Head of caudate nucleus (tissue), 42 donors: ENCODE measurements at regions not wholly inside any gene's neighbourhood (a gene's known extent, or its start where the extent isn't known, plus 50 kb on each side); places are given as distances from the start of the nearest gene placed in this dataset.

ENCODE experiments used
- DNase-seq, 42 donors: peaks; one replicate each; pipeline versions ENCODE4 v3.0.0 to v3.0.0-alpha.2; 2020 to 2021; ENCODE audit warnings: mixed read lengths in 7 of 42
- intact Hi-C: fragments of 100-400 bp; cut with DNase I; formaldehyde crosslinking; loops from one replicate; pipeline ENCODE4 v1.15.0; 2022

GRCh38 chr22:27228771-27229170 is 571.4 kb downstream of the MIAT start:
- DNase-seq = no peak

GRCh38 chr22:27230189-27230588 is 571.4 kb downstream of the MN1 start:
- intact Hi-C loops = no loop called here
- no peak for DNase-seq

More at GRCh38 chr22:27228771-27229170, 571.4 kb downstream of the MIAT start:
- intact Hi-C loops = loop anchor here (10.0 kb wide), 1 partner anchor 86 kb away; no protein-coding TSS in a partner anchor

DNA sequence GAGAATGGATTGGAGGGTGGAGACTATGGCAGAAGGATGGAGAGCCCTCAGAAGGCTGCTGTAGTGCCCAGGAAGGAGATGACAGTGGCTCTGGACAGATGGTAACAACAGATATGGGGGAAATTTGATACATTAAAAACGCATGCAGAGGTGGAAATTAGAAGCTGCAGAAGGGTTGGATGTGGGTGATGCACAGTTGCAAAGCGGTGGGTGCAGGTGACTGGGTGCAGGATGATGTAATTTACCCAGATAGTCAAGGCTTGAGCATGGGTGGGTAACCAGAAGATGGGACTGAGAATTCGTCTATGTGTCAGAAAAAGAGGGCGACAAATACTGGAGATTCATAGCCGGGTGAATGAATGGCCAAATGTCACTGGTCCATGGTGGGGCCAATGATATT is 570.3 kb downstream of the MN1 start:
- intact Hi-C loops = no loop called here
- peak in 17 of 42 donors; percentile 7 to 63 (median 38) for DNase-seq

DNA sequence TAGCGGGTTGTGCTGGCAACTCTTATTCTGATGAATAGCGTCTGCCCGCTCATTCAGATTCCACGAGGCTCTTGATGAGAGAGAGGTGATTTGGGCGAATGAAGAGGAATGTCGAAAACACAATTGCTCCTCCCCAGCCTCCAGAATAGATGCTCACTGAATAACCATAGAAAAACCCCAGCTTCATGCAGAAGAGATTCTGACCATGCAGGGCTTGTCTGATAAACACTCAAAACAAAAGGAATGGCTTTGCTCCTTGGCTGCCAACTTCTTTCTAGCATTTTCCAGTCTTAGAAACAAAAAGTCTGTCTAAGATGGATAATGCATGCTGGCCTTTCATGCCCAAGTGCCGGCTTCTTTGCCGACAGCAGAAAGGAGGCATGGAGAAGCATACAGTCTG is 569.5 kb downstream of the MN1 start:
- no peak for DNase-seq
- intact Hi-C loops = no loop called here

GRCh38 chr22:27237080-27237741 is 564.3 kb downstream of the MN1 start:
- intact Hi-C loops = no loop called here
- no peak for DNase-seq

DNA sequence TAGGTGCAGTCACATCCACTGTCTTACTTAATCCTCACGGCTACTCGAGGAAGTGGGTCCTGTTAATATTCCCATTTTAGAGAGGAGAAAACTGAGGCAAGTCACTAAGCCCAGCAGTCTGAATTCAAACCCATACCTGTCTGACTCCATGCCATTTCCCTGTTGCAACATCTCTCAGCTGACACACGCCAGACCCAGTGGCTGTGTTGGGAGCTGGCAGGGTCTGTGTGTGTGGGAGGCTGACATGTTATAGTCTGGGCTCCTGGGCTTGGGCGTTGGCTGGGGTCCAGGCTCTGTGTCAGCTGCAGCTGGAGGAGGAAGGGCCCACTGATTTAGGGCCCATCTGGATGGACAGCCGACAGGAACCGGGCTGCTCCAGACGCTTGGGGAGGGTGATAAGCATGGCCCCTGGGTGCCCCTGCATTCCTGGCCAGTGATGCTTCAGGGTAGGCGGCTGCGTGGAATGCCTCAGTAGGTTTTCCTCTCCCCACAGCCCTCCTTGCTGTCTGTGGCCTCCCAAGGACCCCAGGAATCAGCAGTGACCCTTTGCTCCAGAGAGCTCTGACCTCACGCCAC is 562.5 kb downstream of the MN1 start:
- DNase-seq = no peak
- intact Hi-C loops = no loop called here

DNA sequence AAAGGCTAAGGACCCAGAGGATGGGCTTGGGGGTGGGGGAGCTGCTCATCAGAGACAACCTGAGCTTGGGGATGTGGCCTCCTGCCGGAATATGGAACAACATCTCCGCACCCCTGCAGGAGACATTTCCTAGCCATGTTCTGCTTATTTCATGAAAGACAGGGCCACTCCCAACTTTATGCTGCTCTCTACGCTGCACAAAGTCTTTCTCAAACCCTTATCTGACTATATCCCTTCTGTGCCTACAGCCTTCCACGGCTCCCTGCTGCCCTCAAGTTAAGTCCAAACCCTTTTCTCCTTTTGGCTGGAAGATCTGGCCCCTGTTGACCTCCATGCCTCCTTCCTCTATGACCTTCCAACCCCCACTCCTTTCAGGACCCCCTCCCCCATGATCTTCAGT is 562.0 kb downstream of the MN1 start:
- intact Hi-C loops = no loop called here
- DNase-seq = no peak

DNA sequence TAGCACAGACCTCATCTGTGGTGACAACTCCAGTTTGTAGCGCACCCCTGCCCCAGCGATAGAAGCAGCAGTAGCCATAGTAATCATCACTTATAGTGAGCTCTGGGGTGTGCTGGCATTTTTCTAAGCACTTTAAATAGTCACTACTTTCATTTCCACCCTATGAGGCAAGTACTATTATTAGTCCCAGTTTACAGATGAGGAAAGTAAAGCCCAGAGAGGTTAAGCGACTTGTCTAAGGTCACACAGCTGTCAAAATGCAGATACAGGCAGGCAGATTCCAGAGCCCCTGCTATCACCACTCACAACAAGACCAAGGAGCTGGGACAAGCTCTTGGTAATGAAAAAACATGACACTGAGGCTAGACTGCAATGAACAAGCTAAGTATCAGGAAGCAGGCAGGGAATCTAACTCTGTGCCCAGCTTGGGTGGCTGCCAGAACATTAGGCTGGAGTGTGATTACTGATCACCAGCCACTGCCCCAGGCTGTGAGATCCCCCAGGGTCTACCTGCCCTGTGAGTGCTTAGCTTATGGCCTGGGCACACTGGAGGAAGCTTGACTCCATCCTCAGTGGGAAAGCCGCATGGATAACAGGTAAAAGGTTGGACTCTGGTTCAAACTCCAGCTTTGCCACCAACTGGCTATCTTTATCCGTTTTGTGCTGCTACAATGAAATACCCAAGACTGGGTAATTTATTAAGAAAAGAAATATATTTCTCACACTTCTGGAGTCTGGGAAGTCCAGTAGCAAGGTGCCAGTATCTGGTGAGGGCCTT is 561.1 kb downstream of the MN1 start:
- intact Hi-C loops = no loop called here
- no peak for DNase-seq

DNA sequence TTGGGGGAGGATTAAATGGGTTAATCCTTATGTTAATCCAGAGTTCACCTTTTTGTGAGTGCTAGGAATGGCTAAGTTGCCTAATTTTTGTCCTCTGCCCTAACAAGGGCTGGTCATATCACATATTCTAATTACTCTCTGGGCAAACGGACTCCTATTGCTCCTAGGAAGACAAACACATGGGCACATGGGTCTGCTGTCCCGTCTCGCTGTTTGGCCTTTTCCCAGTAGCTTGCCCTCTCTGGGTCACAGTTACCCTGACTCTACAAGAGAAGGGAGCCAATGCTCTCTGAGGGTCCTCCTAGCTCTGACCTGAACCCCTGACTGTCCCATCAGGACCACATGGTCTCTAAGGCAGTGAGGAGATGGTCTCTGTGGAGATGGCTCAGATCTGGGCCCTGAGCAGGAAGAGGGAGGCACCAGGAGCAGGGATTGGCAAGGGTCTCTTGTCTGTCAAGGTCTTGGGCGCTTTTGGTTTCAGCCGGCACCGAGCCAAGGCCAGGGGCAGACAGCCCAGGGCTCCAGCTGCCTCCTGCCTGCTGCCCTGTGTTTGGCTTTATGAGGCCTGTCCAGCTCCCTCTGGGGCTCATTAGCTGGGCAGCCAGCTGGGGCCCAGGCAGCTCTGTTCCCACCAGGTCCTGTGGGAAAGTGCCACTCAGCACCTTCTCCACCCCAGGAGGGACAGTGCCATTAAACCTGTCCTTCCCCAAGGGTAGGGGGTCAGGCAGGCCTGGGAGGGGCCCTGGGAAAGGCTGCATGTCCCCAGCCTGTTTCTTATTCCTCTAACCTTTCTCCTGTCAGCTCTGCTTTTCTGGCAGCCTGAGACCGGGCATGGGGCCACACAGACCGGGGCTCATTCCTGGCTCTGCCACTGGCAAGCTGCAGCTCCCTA is 559.9 kb downstream of the MN1 start:
- intact Hi-C loops = no loop called here
- peak in 32 of 42 donors; percentile 11 to 71 (median 42) for DNase-seq

- intact Hi-C loops = no loop called here
- no peak for DNase-seq
These were observed 559.1 kb downstream of the MN1 start for GRCh38 chr22:27242474-27242873.

- intact Hi-C loops = no loop called here
- no peak for DNase-seq
These were observed 558.5 kb downstream of the MN1 start for GRCh38 chr22:27242917-27243589.

DNA sequence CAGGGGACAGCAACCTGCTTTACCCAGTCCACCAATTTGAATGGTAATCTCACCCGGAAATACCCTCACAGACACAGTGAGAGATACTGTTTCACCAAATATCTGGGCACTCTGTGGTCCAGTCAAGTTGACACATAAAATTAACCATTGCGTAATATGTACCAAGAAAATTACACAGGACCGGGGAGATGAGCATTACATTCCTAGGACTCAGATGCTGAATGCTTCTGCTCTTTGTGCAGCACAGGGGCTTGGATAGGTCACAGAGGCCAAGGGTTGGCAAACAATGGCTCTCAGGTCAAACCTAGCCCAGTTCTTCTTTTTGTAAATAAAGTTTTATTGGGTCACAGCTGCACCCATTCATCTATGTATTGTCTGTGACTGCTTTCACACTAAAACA is 557.2 kb downstream of the MN1 start:
- intact Hi-C loops = no loop called here
- DNase-seq = no peak

DNA sequence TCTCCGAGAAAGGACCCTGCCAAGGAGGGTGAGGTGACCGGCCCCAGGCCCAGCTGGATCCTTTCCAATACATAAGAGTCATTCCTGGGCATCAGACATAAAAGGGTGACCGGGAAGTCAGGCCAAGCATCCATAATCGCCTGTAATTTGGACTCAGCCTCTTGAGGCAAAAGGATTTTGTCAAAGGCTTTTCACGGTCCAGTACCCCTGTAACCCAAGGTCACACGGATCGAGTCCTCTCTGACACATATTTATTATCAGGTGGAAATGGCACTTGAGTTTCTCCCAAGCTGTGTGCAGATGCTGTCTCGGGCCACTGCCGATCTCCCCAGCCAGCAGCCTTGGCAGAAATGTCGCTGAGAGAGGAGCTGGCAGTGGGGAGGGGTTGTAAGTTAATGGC is 556.5 kb downstream of the MN1 start:
- intact Hi-C loops = no loop called here
- no peak for DNase-seq

DNA sequence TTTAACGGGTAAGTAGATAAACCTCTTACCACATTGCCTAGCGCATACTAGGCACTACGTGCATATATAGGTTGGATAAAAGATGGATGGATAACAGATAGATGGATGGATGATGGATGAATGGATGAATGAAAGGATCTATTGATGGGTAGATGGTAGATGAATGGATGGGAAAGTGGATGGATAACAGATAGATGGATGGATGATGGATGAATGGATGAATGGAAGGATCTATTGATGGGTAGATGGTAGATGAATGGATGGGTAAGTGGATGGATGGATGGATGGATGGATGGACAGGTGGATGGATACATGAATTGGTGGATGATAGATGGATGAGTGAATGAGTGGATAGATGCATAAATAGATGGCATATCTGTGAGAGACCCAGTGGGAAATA is 555.0 kb downstream of the MN1 start:
- DNase-seq = no peak
- intact Hi-C loops = no loop called here

DNA sequence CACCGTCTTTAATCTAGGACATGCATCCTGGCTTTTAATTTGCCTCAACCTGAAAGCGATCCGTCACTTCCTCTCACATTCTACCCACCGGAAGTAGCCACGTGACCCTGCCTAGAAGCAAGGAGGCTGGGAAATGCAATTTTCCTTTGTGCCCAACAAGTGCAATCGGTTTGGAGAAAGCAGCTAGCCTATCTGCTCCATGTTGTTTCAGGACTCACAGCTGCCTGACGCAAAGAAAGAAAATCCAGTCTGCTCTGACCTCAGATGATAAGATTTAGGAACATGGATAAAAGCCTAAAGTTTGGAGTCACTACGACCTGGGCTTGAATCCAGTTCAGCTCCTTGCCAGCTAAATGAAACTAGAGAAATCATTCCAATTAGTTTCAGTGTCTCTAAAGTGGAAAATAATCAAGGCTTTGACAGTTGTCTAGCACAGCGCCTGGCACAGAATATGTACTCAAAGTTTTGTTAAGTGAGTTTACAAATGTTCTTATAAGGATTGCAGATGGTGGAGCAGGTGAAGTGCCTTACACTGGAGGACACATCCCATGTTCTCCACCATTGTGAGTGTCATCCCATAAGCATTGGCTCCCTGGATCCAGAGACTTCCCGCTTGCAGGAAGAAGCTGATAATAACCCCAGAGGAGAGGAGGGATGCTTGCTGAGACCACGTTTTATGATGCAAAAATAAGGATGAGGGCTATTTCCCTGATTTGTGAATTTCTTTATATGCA is 553.7 kb downstream of the MN1 start:
- intact Hi-C loops = no loop called here

GRCh38 chr22:27250418-27250817 is 551.1 kb downstream of the MN1 start:
- no peak for DNase-seq
- intact Hi-C loops = no loop called here

More for the DNA sequence above, 553.7 kb downstream of the MN1 start:
- no peak for DNase-seq

- intact Hi-C loops = no loop called here
- DNase-seq = no peak
These were observed 550.7 kb downstream of the MN1 start for GRCh38 chr22:27250886-27251285.

DNA sequence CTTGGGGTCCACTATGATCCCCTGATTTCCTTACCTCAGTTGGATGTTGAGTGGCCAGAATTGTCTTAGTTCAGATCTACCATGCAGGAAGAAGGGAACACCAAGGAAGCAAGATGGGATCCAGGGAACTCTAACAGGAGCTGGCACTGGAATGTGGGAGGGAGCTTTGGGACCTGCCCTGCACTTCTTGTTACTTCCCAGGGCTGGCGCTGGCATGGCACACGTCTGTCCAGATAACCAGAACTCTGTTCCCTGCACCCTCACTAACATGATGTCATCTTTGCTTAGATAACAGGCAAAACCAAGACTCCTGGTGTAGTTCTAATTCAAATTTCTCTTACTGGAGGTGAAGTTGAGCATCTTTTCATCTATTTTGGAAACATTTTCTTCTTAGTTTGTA is 550.0 kb downstream of the MN1 start:
- intact Hi-C loops = no loop called here
- no peak for DNase-seq
